Liver (tissue), 8 donors: ENCODE measurements at regions not wholly inside any gene's neighbourhood (a gene's known extent, or its start where the extent isn't known, plus 50 kb on each side); places are given as distances from the start of the nearest gene placed in this dataset.

Experiments
- DNase-seq: peaks from one replicate; pipeline ENCODE4 v3.0.0-alpha.2; 2017; ENCODE audit warnings: low spot score
- H3K27ac ChIP-seq, 2 donors: one replicate each; pipeline ENCODE4 v1.7.0; 2013; ENCODE audit warnings: inconsistent platforms in 2 of 2, low read length in 2 of 2, control low read depth in 1 of 2, low read depth in 1 of 2, mild to moderate bottlenecking in 1 of 2
- H3K27me3 ChIP-seq, 4 donors: one replicate each; pipeline versions ENCODE4 v1.6.1 to v1.7.0; 2013; ENCODE audit warnings: low read length in 3 of 4, inconsistent platforms in 1 of 4, mild to moderate bottlenecking in 1 of 4, moderate library complexity in 1 of 4; ENCODE audit not compliant: control insufficient read depth in 4 of 4, insufficient read depth in 4 of 4
- H3K36me3 ChIP-seq, 4 donors: one replicate each; pipeline versions ENCODE4 v1.6.1 to v1.7.0; 2013; ENCODE audit warnings: low read length in 3 of 4, mild to moderate bottlenecking in 3 of 4, low read depth in 1 of 4, moderate library complexity in 1 of 4; ENCODE audit not compliant: control insufficient read depth in 4 of 4, insufficient read depth in 3 of 4
- H3K4me1 ChIP-seq, 4 donors: one replicate each; pipeline versions ENCODE4 v1.6.1 to v1.7.0; 2013; ENCODE audit warnings: low read length in 3 of 4, mild to moderate bottlenecking in 3 of 4, moderate library complexity in 1 of 4; ENCODE audit not compliant: control insufficient read depth in 4 of 4, insufficient read depth in 4 of 4
- H3K4me3 ChIP-seq, 3 donors: one replicate each; pipeline versions ENCODE4 v1.6.1 to v1.7.0; 2013; ENCODE audit warnings: low read length in 3 of 3, control low read depth in 1 of 3, low read depth in 1 of 3, mild to moderate bottlenecking in 1 of 3
- H3K9ac ChIP-seq, 2 donors: one replicate each; pipeline ENCODE4 v1.7.0; 2013; ENCODE audit warnings: low read length in 2 of 2, mild to moderate bottlenecking in 2 of 2, moderate library complexity in 2 of 2, control low read depth in 1 of 2, low read depth in 1 of 2
- H3K9me3 ChIP-seq, 4 donors: one replicate each; pipeline versions ENCODE4 v1.6.1 to v1.7.0; 2013; ENCODE audit warnings: low read length in 3 of 4; ENCODE audit not compliant: control insufficient read depth in 4 of 4
- EGR1 ChIP-seq, 2 donors: IDR thresholded peaks; 2 replicates each; pipeline ENCODE4 v1.6.1; 2016 to 2018; ENCODE audit warnings: antibody characterized with exemption in 2 of 2, low read depth in 2 of 2
- FOXA1 ChIP-seq: IDR thresholded peaks from 2 replicates; pipeline ENCODE4 v1.6.1; 2016; ENCODE audit warnings: antibody characterized with exemption
- FOXA2 ChIP-seq: IDR thresholded peaks from 2 replicates; pipeline ENCODE4 v1.6.1; 2016; ENCODE audit warnings: antibody characterized with exemption
- GABPA ChIP-seq, 2 donors: IDR thresholded peaks in 1 of 2; conservative IDR thresholded peaks in 1 of 2; 2 replicates each; pipeline ENCODE4 v1.6.1; 2016; ENCODE audit warnings: antibody characterized with exemption in 2 of 2, mild to moderate bottlenecking in 1 of 2, moderate library complexity in 1 of 2
- HNF4A ChIP-seq, 2 donors: conservative IDR thresholded peaks; 2 replicates each; pipeline ENCODE4 v1.6.1; 2016; ENCODE audit warnings: antibody characterized with exemption in 2 of 2, mild to moderate bottlenecking in 2 of 2
- HNF4G ChIP-seq: IDR thresholded peaks from 2 replicates; pipeline ENCODE4 v1.6.1; 2016; ENCODE audit warnings: antibody characterized with exemption
- JUND ChIP-seq, 2 donors: IDR thresholded peaks; 2 replicates each; pipeline ENCODE4 v1.6.1; 2016; ENCODE audit warnings: antibody characterized with exemption in 2 of 2
- MAX ChIP-seq: IDR thresholded peaks from 2 replicates; pipeline ENCODE4 v1.6.1; 2016; ENCODE audit warnings: antibody characterized with exemption
- NR2F2 ChIP-seq: IDR thresholded peaks from 2 replicates; pipeline ENCODE4 v1.6.1; 2016; ENCODE audit warnings: antibody characterized with exemption
- REST ChIP-seq: IDR thresholded peaks from 2 replicates; pipeline ENCODE4 v1.6.1; 2016; ENCODE audit warnings: antibody characterized with exemption, mild to moderate bottlenecking
- RXRA ChIP-seq, 2 donors: IDR thresholded peaks; 2 replicates each; pipeline ENCODE4 v1.6.1; 2017 to 2018; ENCODE audit warnings: antibody characterized with exemption in 2 of 2, mild to moderate bottlenecking in 1 of 2
- SP1 ChIP-seq: IDR thresholded peaks from 2 replicates; pipeline ENCODE4 v1.6.1; 2018; ENCODE audit warnings: antibody characterized with exemption, mild to moderate bottlenecking
- TAF1 ChIP-seq: conservative IDR thresholded peaks from 2 replicates; pipeline ENCODE4 v1.6.1; 2016; ENCODE audit warnings: antibody characterized with exemption, mild to moderate bottlenecking
- YY1 ChIP-seq: IDR thresholded peaks from 2 replicates; pipeline ENCODE4 v1.6.1; 2016; ENCODE audit warnings: antibody characterized with exemption, mild to moderate bottlenecking
- WGBS: extraction: QIAGEN DNeasy Blood & Tissue Kit; methylation state at CpG from one replicate; pipeline ENCODE4 v1.1.7; 2013; 5-methylcytosine and 5-hydroxymethylcytosine counted together
- TF ChIP-seq, protein P1 (sequence below): IDR thresholded peaks from 2 replicates; pipeline ENCODE4 v1.6.1; 2016; ENCODE audit warnings: antibody characterized with exemption
- TF ChIP-seq, protein P2 (sequence below): IDR thresholded peaks from 2 replicates; pipeline ENCODE4 v1.6.1; 2016; ENCODE audit warnings: antibody characterized with exemption
- TF ChIP-seq, protein P3 (sequence below): fragments of 150-350 bp; IDR thresholded peaks from 2 replicates; pipeline ENCODE4 v1.5.1; 2017; ENCODE audit warnings: improper control_type of control experiment, low read depth, low read length; ENCODE audit not compliant: missing input control
- donor health status: healthy.
- donor health status: healthy.
- donor health status: healthy.
- donor health status: healthy.
- donor health status: healthy.

DNA sequence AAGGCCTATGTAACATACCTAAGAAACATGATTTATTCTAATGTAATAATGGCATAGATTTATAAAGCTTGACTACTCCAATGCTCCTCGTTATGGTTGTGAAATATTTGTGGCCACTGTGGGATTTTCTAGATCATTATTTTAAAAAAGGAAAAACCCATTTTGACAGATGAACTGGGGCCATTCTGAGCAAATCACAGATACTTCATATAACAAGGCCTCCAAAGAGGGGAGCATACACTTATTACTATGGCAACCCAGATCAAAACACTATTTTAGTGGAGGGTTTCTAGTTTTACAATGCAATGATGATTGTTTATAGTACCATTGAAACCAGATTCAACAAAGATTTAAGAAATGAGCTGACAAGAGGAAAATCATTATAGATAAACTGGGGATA, 346.6 kb downstream of the ZNF326 start:
- Histone ChIP-seq H3K36me3 (no peaks in the 10 kb centered on the region), H3K27ac (no peak overlapping the region), H3K4me3 (no peak overlapping the region), H3K4me1 (no peaks in the 10 kb centered on the region), H3K9ac (no peak overlapping the region), H3K9me3 (no peaks in the 10 kb centered on the region), H3K27me3 (peaks cover 0 to 3% (median 0%) of the 10 kb centered on the region in 4 donors)
- no peak for DNase-seq
- 86% methylated on average over 1 of the region's 1 CpG for WGBS
- no peak for TF ChIP-seq GABPA (IDR thresholded peaks at IDR 0.05 in 1 of 2, conservative IDR thresholded peaks at IDR 0.05 in 1 of 2)
- TF ChIP-seq, protein P1, sequence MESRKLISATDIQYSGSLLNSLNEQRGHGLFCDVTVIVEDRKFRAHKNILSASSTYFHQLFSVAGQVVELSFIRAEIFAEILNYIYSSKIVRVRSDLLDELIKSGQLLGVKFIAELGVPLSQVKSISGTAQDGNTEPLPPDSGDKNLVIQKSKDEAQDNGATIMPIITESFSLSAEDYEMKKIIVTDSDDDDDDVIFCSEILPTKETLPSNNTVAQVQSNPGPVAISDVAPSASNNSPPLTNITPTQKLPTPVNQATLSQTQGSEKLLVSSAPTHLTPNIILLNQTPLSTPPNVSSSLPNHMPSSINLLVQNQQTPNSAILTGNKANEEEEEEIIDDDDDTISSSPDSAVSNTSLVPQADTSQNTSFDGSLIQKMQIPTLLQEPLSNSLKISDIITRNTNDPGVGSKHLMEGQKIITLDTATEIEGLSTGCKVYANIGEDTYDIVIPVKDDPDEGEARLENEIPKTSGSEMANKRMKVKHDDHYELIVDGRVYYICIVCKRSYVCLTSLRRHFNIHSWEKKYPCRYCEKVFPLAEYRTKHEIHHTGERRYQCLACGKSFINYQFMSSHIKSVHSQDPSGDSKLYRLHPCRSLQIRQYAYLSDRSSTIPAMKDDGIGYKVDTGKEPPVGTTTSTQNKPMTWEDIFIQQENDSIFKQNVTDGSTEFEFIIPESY = no peak
- TF ChIP-seq HNF4G = no peak
- no peak for TF ChIP-seq MAX
- TF ChIP-seq NR2F2 = no peak
- no peak for TF ChIP-seq REST
- TF ChIP-seq RXRA (IDR thresholded peaks at IDR 0.05) = no peak
- TF ChIP-seq, protein P2, sequence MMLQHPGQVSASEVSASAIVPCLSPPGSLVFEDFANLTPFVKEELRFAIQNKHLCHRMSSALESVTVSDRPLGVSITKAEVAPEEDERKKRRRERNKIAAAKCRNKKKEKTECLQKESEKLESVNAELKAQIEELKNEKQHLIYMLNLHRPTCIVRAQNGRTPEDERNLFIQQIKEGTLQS = no peak
- TF ChIP-seq EGR1 (IDR thresholded peaks at IDR 0.05; ENCODE audit: low read depth in 2 of 2) = no peak
- TF ChIP-seq TAF1 = no peak
- TF ChIP-seq FOXA1 = no peak
- no peak for TF ChIP-seq HNF4A (conservative IDR thresholded peaks at IDR 0.05)
- TF ChIP-seq YY1 = no peak
- TF ChIP-seq, protein P3, sequence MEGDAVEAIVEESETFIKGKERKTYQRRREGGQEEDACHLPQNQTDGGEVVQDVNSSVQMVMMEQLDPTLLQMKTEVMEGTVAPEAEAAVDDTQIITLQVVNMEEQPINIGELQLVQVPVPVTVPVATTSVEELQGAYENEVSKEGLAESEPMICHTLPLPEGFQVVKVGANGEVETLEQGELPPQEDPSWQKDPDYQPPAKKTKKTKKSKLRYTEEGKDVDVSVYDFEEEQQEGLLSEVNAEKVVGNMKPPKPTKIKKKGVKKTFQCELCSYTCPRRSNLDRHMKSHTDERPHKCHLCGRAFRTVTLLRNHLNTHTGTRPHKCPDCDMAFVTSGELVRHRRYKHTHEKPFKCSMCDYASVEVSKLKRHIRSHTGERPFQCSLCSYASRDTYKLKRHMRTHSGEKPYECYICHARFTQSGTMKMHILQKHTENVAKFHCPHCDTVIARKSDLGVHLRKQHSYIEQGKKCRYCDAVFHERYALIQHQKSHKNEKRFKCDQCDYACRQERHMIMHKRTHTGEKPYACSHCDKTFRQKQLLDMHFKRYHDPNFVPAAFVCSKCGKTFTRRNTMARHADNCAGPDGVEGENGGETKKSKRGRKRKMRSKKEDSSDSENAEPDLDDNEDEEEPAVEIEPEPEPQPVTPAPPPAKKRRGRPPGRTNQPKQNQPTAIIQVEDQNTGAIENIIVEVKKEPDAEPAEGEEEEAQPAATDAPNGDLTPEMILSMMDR = no peak
- TF ChIP-seq JUND (IDR thresholded peaks at IDR 0.05) = no peak
- TF ChIP-seq SP1 = no peak

GRCh38 chr1:90340606-90341005, 345.7 kb downstream of the ZNF326 start:
- 79% methylated on average over 2 of the region's 2 CpGs for WGBS
- no peaks in the 10 kb centered on the region for H3K9me3 ChIP-seq
- no peaks in the 10 kb centered on the region for H3K36me3 ChIP-seq
- no peaks in the 10 kb centered on the region for H3K4me1 ChIP-seq
- no peak overlapping the region for H3K4me3 ChIP-seq
- H3K9ac ChIP-seq = no peak overlapping the region
- H3K27me3 ChIP-seq = peaks cover 0 to under 1% (median 0%) of the 10 kb centered on the region in 4 donors
- TF ChIP-seq NR2F2 = no peak
- TF ChIP-seq FOXA2 = no peak
- TF ChIP-seq JUND (IDR thresholded peaks at IDR 0.05) = no peak
- TF ChIP-seq, protein P3 = no peak
- H3K27ac ChIP-seq = no peak overlapping the region
- no peak for DNase-seq
